Central memory CD8-positive, alpha-beta T cell (primary cell): ENCODE measurements at regions not wholly inside any gene's neighbourhood (a gene's known extent, or its start where the extent isn't known, plus 50 kb on each side); places are given as distances from the start of the nearest gene placed in this dataset.

ENCODE experiments used
- ATAC-seq: fragments of 150-1000 bp; cut with Tn5 transposase; replicated peaks from 2 replicates; pipeline ENCODE4 v1.10.0; 2022; ENCODE audit warnings: mild to moderate bottlenecking, moderate FRiP score, moderate number of reproducible peaks; ENCODE audit not compliant: poor library complexity, severe bottlenecking; ENCODE audit errors: extremely low read depth
- DNase-seq, 2 donors: peaks; one replicate each; pipeline ENCODE4 v3.0.0; 2021; ENCODE audit warnings: low spot score in 2 of 2
- H3K27ac Mint-ChIP-seq: one replicate; pipeline ENCODE4 v1.8.0; 2022; ENCODE audit warnings: low read depth, mild to moderate bottlenecking, moderate library complexity, mixed read lengths
- H3K27me3 Mint-ChIP-seq: one replicate; pipeline ENCODE4 v1.8.0; 2022; ENCODE audit warnings: mixed read lengths
- H3K36me3 Mint-ChIP-seq: one replicate; pipeline ENCODE4 v1.8.0; 2022; ENCODE audit warnings: mild to moderate bottlenecking, moderate library complexity, mixed read lengths; ENCODE audit not compliant: insufficient read depth
- H3K4me1 Mint-ChIP-seq: one replicate; pipeline ENCODE4 v1.8.0; 2022; ENCODE audit warnings: mixed read lengths
- H3K4me3 Mint-ChIP-seq: one replicate; pipeline ENCODE4 v1.8.0; 2022; ENCODE audit warnings: mild to moderate bottlenecking, moderate library complexity, mixed read lengths
- H3K9me3 Mint-ChIP-seq: one replicate; pipeline ENCODE4 v1.8.0; 2022; ENCODE audit warnings: mixed read lengths

- no peaks in the 10 kb centered on the region for H3K27me3 Mint-ChIP-seq
- no peak for DNase-seq
- H3K27ac Mint-ChIP-seq, result no peak overlapping the region
- H3K9me3 Mint-ChIP-seq, result peaks cover 22% of the 10 kb centered on the region
- no peaks in the 10 kb centered on the region for H3K4me1 Mint-ChIP-seq
- H3K4me3 Mint-ChIP-seq, result no peak overlapping the region
- H3K36me3 Mint-ChIP-seq, result no peaks in the 10 kb centered on the region
- no peak for ATAC-seq
Observed at GRCh38 chr12:84807249-84807648, 105.3 kb downstream of the SLC6A15 start.

DNA sequence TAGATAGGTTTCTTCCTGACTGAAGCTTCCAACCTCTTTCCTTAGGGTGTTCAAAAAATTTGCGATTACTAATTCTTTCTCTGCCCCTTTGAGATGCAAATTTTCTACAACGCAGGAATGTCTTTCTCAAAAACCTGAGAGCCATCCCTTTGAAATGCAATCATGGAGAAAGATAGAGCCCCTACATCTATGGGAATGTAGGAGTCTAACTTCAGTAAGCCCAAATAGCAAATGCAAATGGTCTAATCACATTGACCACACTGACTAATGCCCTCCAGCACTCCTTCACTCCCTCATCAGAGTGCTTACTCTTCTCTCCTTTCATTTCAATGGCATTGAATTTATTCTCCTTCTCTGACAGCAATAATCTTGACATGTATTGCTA lies 107.1 kb downstream of the SLC6A15 start:
- no peak overlapping the region for H3K27ac Mint-ChIP-seq
- H3K36me3 Mint-ChIP-seq, result no peaks in the 10 kb centered on the region
- ATAC-seq (no peak), DNase-seq (no peak)
- no peaks in the 10 kb centered on the region for H3K27me3 Mint-ChIP-seq
- H3K4me1 Mint-ChIP-seq, result no peaks in the 10 kb centered on the region
- peaks cover 16% of the 10 kb centered on the region for H3K9me3 Mint-ChIP-seq
- H3K4me3 Mint-ChIP-seq, result no peak overlapping the region

GRCh38 chr12:84804691-84805473 lies 107.7 kb downstream of the SLC6A15 start:
- peaks cover 16% of the 10 kb centered on the region for H3K9me3 Mint-ChIP-seq
- no peak for ATAC-seq
- no peak for DNase-seq
- H3K36me3 Mint-ChIP-seq, result no peaks in the 10 kb centered on the region
- H3K27me3 Mint-ChIP-seq, result no peaks in the 10 kb centered on the region
- no peaks in the 10 kb centered on the region for H3K4me1 Mint-ChIP-seq
- H3K4me3 Mint-ChIP-seq, result no peak overlapping the region
- H3K27ac Mint-ChIP-seq, result no peak overlapping the region

- no peaks in the 10 kb centered on the region for H3K4me1 Mint-ChIP-seq
- no peak overlapping the region for H3K27ac Mint-ChIP-seq
- no peaks in the 10 kb centered on the region for H3K27me3 Mint-ChIP-seq
- ATAC-seq (no peak), DNase-seq (no peak)
- H3K36me3 Mint-ChIP-seq, result no peaks in the 10 kb centered on the region
- H3K4me3 Mint-ChIP-seq, result no peak overlapping the region
- H3K9me3 Mint-ChIP-seq, result peaks cover 16% of the 10 kb centered on the region
Observed at GRCh38 chr12:84803661-84804060, 108.9 kb downstream of the SLC6A15 start.

GRCh38 chr12:84802161-84802560 lies 110.4 kb downstream of the SLC6A15 start:
- ATAC-seq, result no peak
- DNase-seq, result no peak
- Mint-ChIP-seq H3K4me3 (no peak overlapping the region), H3K4me1 (no peaks in the 10 kb centered on the region), H3K27ac (no peak overlapping the region), H3K36me3 (no peaks in the 10 kb centered on the region), H3K9me3 (peaks cover 14% of the 10 kb centered on the region), H3K27me3 (no peaks in the 10 kb centered on the region)

- Mint-ChIP-seq H3K9me3 (peaks cover 7% of the 10 kb centered on the region), H3K27ac (no peak overlapping the region), H3K36me3 (no peaks in the 10 kb centered on the region), H3K4me3 (no peak overlapping the region), H3K27me3 (no peaks in the 10 kb centered on the region), H3K4me1 (no peaks in the 10 kb centered on the region)
- ATAC-seq (no peak), DNase-seq (no peak)
Observed at GRCh38 chr12:84793558-84794367, 118.8 kb downstream of the SLC6A15 start.

GRCh38 chr12:84791444-84791843 lies 121.2 kb downstream of the SLC6A15 start:
- no peak for ATAC-seq
- Mint-ChIP-seq H3K4me1 (no peaks in the 10 kb centered on the region), H3K36me3 (no peaks in the 10 kb centered on the region), H3K4me3 (no peak overlapping the region), H3K9me3 (peaks cover 7% of the 10 kb centered on the region), H3K27me3 (no peaks in the 10 kb centered on the region), H3K27ac (no peak overlapping the region)
- DNase-seq, result no peak

DNA sequence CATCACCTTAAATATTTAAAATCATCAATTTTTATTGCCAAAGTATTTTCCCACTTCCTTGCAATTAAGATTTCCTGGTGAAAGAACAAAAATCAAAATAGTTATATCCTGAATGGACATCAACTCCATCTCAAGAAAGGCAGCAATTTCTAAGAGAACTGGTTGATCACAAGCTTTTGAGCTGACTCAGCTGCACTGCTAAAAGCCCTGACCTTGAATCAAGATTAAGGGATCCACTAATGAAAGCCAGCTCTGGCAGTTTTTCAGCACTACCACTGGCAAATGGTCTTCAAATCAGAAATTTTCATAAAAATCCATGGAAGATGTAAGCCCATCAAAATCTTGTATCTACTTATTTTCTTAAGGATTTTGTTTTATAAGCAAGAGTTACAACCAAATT lies 123.4 kb downstream of the SLC6A15 start:
- H3K36me3 Mint-ChIP-seq, result no peaks in the 10 kb centered on the region
- H3K4me1 Mint-ChIP-seq, result no peaks in the 10 kb centered on the region
- H3K4me3 Mint-ChIP-seq, result no peak overlapping the region
- no peaks in the 10 kb centered on the region for H3K9me3 Mint-ChIP-seq
- DNase-seq, result no peak
- ATAC-seq, result no peak
- H3K27ac Mint-ChIP-seq, result no peak overlapping the region
- H3K27me3 Mint-ChIP-seq, result no peaks in the 10 kb centered on the region

GRCh38 chr12:84787253-84787652 lies 125.3 kb downstream of the SLC6A15 start:
- Mint-ChIP-seq H3K4me1 (no peaks in the 10 kb centered on the region), H3K4me3 (no peak overlapping the region), H3K9me3 (no peaks in the 10 kb centered on the region), H3K27me3 (no peaks in the 10 kb centered on the region), H3K36me3 (no peaks in the 10 kb centered on the region), H3K27ac (no peak overlapping the region)
- ATAC-seq, result no peak
- DNase-seq, result no peak

DNA sequence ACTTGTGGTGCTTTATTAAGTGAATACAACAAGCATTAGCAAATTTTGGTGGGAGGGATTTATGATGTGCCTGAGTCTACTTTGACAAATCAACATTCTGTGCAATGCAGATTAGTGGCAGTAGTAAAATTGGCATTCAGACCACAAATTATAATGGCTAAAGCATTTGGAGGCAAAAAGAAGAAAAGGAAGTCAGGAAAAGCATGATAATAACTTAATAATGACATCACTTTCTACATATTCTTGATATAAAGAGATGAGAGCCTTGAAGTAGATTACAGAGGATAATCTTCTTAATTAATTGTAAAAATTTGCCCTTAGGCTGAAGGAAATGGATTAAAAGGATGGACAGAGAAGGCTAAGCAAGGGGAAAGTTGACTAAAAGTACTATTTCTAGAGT lies 126.0 kb downstream of the SLC6A15 start:
- no peaks in the 10 kb centered on the region for H3K27me3 Mint-ChIP-seq
- H3K36me3 Mint-ChIP-seq, result no peaks in the 10 kb centered on the region
- H3K27ac Mint-ChIP-seq, result no peak overlapping the region
- DNase-seq (no peak), ATAC-seq (no peak)
- H3K4me3 Mint-ChIP-seq, result no peak overlapping the region
- H3K4me1 Mint-ChIP-seq, result no peaks in the 10 kb centered on the region
- no peaks in the 10 kb centered on the region for H3K9me3 Mint-ChIP-seq

- Mint-ChIP-seq H3K36me3 (no peaks in the 10 kb centered on the region), H3K27me3 (no peaks in the 10 kb centered on the region), H3K4me3 (no peak overlapping the region), H3K27ac (no peak overlapping the region), H3K9me3 (no peaks in the 10 kb centered on the region), H3K4me1 (no peaks in the 10 kb centered on the region)
- DNase-seq, result no peak
- no peak for ATAC-seq
Observed at GRCh38 chr12:84785951-84786350, 126.6 kb downstream of the SLC6A15 start.

DNA sequence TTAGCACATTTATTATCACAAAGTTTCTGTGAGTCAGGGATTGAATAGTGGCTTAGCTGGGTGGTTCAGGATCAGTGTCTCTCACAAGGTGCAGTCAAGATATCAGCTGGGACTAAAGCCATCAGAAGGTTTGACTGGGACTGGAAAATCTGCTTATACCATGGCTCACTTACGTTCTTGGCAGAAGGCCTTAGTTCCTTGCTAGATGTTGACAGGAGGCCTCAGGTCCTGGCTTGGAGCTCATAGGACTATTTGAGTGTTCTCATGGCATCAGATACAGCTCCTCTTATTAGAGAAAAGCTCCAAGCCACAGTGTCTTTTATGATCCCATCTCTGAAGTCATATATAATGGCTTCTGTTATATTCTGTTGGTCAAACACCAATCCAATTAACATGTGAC lies 127.3 kb downstream of the SLC6A15 start:
- no peaks in the 10 kb centered on the region for H3K36me3 Mint-ChIP-seq

DNA sequence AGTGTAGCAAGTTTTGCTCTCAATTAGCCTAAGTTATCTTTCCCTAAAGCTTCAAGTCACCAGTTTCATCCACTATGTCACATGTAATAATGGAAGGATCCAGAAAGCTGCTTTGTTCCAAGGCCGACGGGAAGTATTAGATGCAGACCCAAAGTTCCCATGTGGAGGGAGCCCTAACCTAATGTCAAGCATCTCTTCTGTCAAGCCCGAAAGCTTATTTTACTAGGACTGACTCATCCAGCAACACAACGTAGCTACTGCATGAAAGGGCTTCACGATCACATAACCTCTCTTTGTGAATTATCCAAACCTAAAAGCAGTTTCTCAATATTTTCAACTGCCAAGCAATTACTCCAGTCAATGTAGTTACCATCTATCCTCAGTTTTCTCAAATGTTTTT lies 133.4 kb downstream of the SLC6A15 start:
- peaks cover 6% of the 10 kb centered on the region for H3K9me3 Mint-ChIP-seq
- no peaks in the 10 kb centered on the region for H3K27me3 Mint-ChIP-seq
- ATAC-seq, result no peak
- no peak overlapping the region for H3K27ac Mint-ChIP-seq
- no peak overlapping the region for H3K4me3 Mint-ChIP-seq
- no peaks in the 10 kb centered on the region for H3K36me3 Mint-ChIP-seq
- no peaks in the 10 kb centered on the region for H3K4me1 Mint-ChIP-seq
- no peak for DNase-seq

More for the DNA sequence above, 127.3 kb downstream of the SLC6A15 start:
- ATAC-seq, result no peak
- Mint-ChIP-seq H3K27me3 (no peaks in the 10 kb centered on the region), H3K9me3 (no peaks in the 10 kb centered on the region), H3K27ac (no peak overlapping the region), H3K4me3 (no peak overlapping the region), H3K4me1 (no peaks in the 10 kb centered on the region)
- no peak for DNase-seq
